ENCODE measurements at regions not wholly inside any gene's neighbourhood (a gene's known extent, or its start where the extent isn't known, plus 50 kb on each side); places are given as distances from the start of the nearest gene placed in this dataset.

- TF ChIP-seq EZH2phosphoT487 (IDR thresholded peaks at IDR 0.05; ENCODE audit: borderline replicate concordance, low read length) (no peak), EZH2 (IDR thresholded peaks at IDR 0.05; ENCODE audit: low read length, unreplicated experiment) (no peak)
- TF ChIP-seq, protein P1, sequence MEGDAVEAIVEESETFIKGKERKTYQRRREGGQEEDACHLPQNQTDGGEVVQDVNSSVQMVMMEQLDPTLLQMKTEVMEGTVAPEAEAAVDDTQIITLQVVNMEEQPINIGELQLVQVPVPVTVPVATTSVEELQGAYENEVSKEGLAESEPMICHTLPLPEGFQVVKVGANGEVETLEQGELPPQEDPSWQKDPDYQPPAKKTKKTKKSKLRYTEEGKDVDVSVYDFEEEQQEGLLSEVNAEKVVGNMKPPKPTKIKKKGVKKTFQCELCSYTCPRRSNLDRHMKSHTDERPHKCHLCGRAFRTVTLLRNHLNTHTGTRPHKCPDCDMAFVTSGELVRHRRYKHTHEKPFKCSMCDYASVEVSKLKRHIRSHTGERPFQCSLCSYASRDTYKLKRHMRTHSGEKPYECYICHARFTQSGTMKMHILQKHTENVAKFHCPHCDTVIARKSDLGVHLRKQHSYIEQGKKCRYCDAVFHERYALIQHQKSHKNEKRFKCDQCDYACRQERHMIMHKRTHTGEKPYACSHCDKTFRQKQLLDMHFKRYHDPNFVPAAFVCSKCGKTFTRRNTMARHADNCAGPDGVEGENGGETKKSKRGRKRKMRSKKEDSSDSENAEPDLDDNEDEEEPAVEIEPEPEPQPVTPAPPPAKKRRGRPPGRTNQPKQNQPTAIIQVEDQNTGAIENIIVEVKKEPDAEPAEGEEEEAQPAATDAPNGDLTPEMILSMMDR (conservative IDR thresholded peaks at IDR 0.05; ENCODE audit: low read depth, low read length): no peak
These were observed 136.5 kb upstream of the CHRNA7 start for GRCh38 chr15:31893780-31894179.

All from PC-3 (cell line).